A673 (cell line): ENCODE measurements at regions not wholly inside any gene's neighbourhood (a gene's known extent, or its start where the extent isn't known, plus 50 kb on each side); places are given as distances from the start of the nearest gene placed in this dataset.

Experiments
- CTCF ChIP-seq: fragments of 300-800, 200-600 bp; sonication (generic); conservative IDR thresholded peaks from 2 replicates; pipeline ENCODE4 v1.5.1; 2017; ENCODE audit warnings: low read depth, mild to moderate bottlenecking, antibody characterized with exemption, low read length, moderate library complexity, mixed read lengths
- EZH2 ChIP-seq: fragments of 200-600 bp; sonication (generic); IDR thresholded peaks from 2 replicates; pipeline ENCODE4 v1.6.1; 2017; ENCODE audit warnings: borderline replicate concordance, low read depth, mild to moderate bottlenecking, mixed read lengths, antibody characterized with exemption, low read length; ENCODE audit not compliant: poor library complexity, severe bottlenecking

- TF ChIP-seq CTCF: no peak
- TF ChIP-seq EZH2: no peak
These were observed 185.7 kb upstream of the ADO start for GRCh38 chr10:62618576-62619412.
